Pancreas (tissue), 10 donors: ENCODE measurements at regions not wholly inside any gene's neighbourhood (a gene's known extent, or its start where the extent isn't known, plus 50 kb on each side); places are given as distances from the start of the nearest gene placed in this dataset.

Experiments
- ATAC-seq, 4 donors: fragments of 200-7000 bp; cut with Tn5 transposase; one replicate each; pipeline versions ENCODE4 v1.8.0 to v1.9.1; 2020; ENCODE audit warnings: mild to moderate bottlenecking in 4 of 4, moderate library complexity in 4 of 4
- DNase-seq, 6 donors: peaks; one replicate each; pipeline ENCODE4 v3.0.0-alpha.2; 2020
- FAIRE-seq: peaks from 2 replicates; lab custom pipeline; 2012; peaks lifted over from hg19 to GRCh38; lab: Jason Lieb, UNC
- H3K27ac ChIP-seq, 4 donors: fragments of 200-600 bp; sonication (generic); 1 replicate in 3 of 4; 2 replicates in 1 of 4; pipeline versions ENCODE4 v1.5.0 to v1.8.0; 2020
- H3K27me3 ChIP-seq, 4 donors: fragments of 200-600 bp; one replicate each; pipeline ENCODE4 v1.8.0; 2021
- H3K36me3 ChIP-seq, 3 donors: fragments of 200-600 bp; sonication (generic) in 1 of 3; one replicate each; pipeline versions ENCODE4 v1.5.0 to v1.8.0; 2020 to 2021
- H3K4me1 ChIP-seq, 3 donors: fragments of 200-600 bp; one replicate each; pipeline ENCODE4 v1.8.0; 2021
- H3K4me3 ChIP-seq, 4 donors: fragments of 200-600 bp; sonication (generic) in 2 of 4; one replicate each; pipeline versions ENCODE4 v1.5.0 to v1.8.0; 2020 to 2021
- H3K9me3 ChIP-seq, 4 donors: fragments of 200-600 bp; one replicate each; pipeline ENCODE4 v1.8.0; 2021
- CTCF ChIP-seq, 4 donors: fragments of 200-600 bp; sonication (generic) in 3 of 4; IDR thresholded peaks; one replicate each; pipeline versions ENCODE4 v1.5.0 to v1.8.0; 2021; ENCODE audit warnings: antibody characterized with exemption in 4 of 4
- WGBS, 2 donors: extraction: QIAGEN DNeasy Blood & Tissue Kit; methylation state at CpG; one replicate each; pipeline ENCODE4 v1.1.7; 2013; 5-methylcytosine and 5-hydroxymethylcytosine counted together
- intact Hi-C, 3 donors: fragments of 100-400 bp; cut with DNase I; formaldehyde crosslinking; loops; one replicate each; pipeline versions ENCODE4 v1.11.1 to v1.14.2; 2022
- donor health status: healthy with polysubstance abuse.
- donor health status: DM: no; HTN: no; CAD: no; lungs with moderate emphysema.
- donor health status: DM: no; HTN: no; CAD: no.
- donor health status: control.
- donor health status: control.
- donor health status: Bipolar disorder and iron deficiency.
- donor health status: DM: yes; HTN: yes; CAD: no.
- donor health status: DM: no; HTN: no; CAD: no.
- donor health status: DM: no; HTN: no; CAD: no.
- donor health status: DM: yes; HTN: yes; CAD: no.

GRCh38 chr11:109954534-109954933 is 138.7 kb upstream of the ZC3H12C start:
- Histone ChIP-seq H3K4me3 (no peak overlapping the region), H3K36me3 (no peaks in the 10 kb centered on the region), H3K4me1 (no peaks in the 10 kb centered on the region), H3K27me3 (no peaks in the 10 kb centered on the region), H3K27ac (no peak overlapping the region), H3K9me3 (no peaks in the 10 kb centered on the region)
- intact Hi-C loops, result no loop called here
- DNase-seq (no peak), ATAC-seq (no peak), FAIRE-seq (no peak)
- WGBS, 2 donors, result 84 to 95% methylated on average over 2 of the region's 2 CpGs
- TF ChIP-seq CTCF (IDR thresholded peaks at IDR 0.05), result no peak

GRCh38 chr11:109956124-109956793 is 136.9 kb upstream of the ZC3H12C start:
- 79 to 86% methylated on average over 3 of the region's 3 CpGs for WGBS, 2 donors
- no peak overlapping the region for H3K4me3 ChIP-seq
- no peaks in the 10 kb centered on the region for H3K4me1 ChIP-seq
- TF ChIP-seq CTCF (IDR thresholded peaks at IDR 0.05), result no peak
- DNase-seq, result no peak
- H3K36me3 ChIP-seq, result no peaks in the 10 kb centered on the region
- ATAC-seq, result no peak
- no peaks in the 10 kb centered on the region for H3K9me3 ChIP-seq
- H3K27ac ChIP-seq, result no peak overlapping the region
- H3K27me3 ChIP-seq, result no peaks in the 10 kb centered on the region
- no peak for FAIRE-seq
- intact Hi-C loops, result no loop called here

GRCh38 chr11:109957000-109957399 is 136.2 kb upstream of the ZC3H12C start:
- H3K36me3 ChIP-seq, result no peaks in the 10 kb centered on the region
- ATAC-seq (no peak), DNase-seq (no peak), FAIRE-seq (no peak)
- 65 to 76% methylated on average over 6 of the region's 6 CpGs for WGBS, 2 donors
- TF ChIP-seq CTCF (IDR thresholded peaks at IDR 0.05), result no peak
- no peaks in the 10 kb centered on the region for H3K27me3 ChIP-seq
- intact Hi-C loops, result no loop called here
- no peaks in the 10 kb centered on the region for H3K9me3 ChIP-seq
- H3K4me1 ChIP-seq, result no peaks in the 10 kb centered on the region
- H3K27ac ChIP-seq, result no peak overlapping the region
- no peak overlapping the region for H3K4me3 ChIP-seq

GRCh38 chr11:109957601-109958000 is 135.6 kb upstream of the ZC3H12C start:
- no peak overlapping the region for H3K27ac ChIP-seq
- ATAC-seq (no peak), DNase-seq (no peak), FAIRE-seq (no peak)
- no peaks in the 10 kb centered on the region for H3K9me3 ChIP-seq
- no peak for TF ChIP-seq CTCF (IDR thresholded peaks at IDR 0.05)
- no peaks in the 10 kb centered on the region for H3K27me3 ChIP-seq
- no peak overlapping the region for H3K4me3 ChIP-seq
- intact Hi-C loops, result no loop called here
- H3K4me1 ChIP-seq, result no peaks in the 10 kb centered on the region
- no peaks in the 10 kb centered on the region for H3K36me3 ChIP-seq

GRCh38 chr11:109958131-109958820 is 134.9 kb upstream of the ZC3H12C start:
- FAIRE-seq (no peak), DNase-seq (no peak), ATAC-seq (no peak)
- 94% methylated on average over 9 of the region's 9 CpGs for WGBS, 2 donors
- Histone ChIP-seq H3K4me1 (no peaks in the 10 kb centered on the region), H3K9me3 (no peaks in the 10 kb centered on the region), H3K27ac (no peak overlapping the region), H3K27me3 (no peaks in the 10 kb centered on the region), H3K36me3 (no peaks in the 10 kb centered on the region), H3K4me3 (no peak overlapping the region)
- intact Hi-C loops, result no loop called here
- no peak for TF ChIP-seq CTCF (IDR thresholded peaks at IDR 0.05)
